Osteocyte (in vitro differentiated cells): ENCODE measurements at regions not wholly inside any gene's neighbourhood (a gene's known extent, or its start where the extent isn't known, plus 50 kb on each side); places are given as distances from the start of the nearest gene placed in this dataset.

ENCODE experiments used
- DNase-seq: peaks from one replicate; pipeline ENCODE4 v3.0.0; 2021; ENCODE audit warnings: mixed read lengths; ENCODE audit not compliant: unreplicated experiment; ENCODE audit errors: extremely low spot score
- H3K27ac Mint-ChIP-seq: one replicate; pipeline ENCODE4 v1.8.0; 2021; ENCODE audit warnings: mild to moderate bottlenecking, mixed read lengths; ENCODE audit not compliant: unreplicated experiment
- H3K27me3 Mint-ChIP-seq: one replicate; pipeline ENCODE4 v1.8.0; 2021; ENCODE audit warnings: mixed read lengths; ENCODE audit not compliant: unreplicated experiment
- H3K36me3 Mint-ChIP-seq: one replicate; pipeline ENCODE4 v1.8.0; 2021; ENCODE audit warnings: mixed read lengths; ENCODE audit not compliant: unreplicated experiment
- H3K4me1 Mint-ChIP-seq: one replicate; pipeline ENCODE4 v1.8.0; 2021; ENCODE audit warnings: mixed read lengths; ENCODE audit not compliant: unreplicated experiment
- H3K4me3 Mint-ChIP-seq: one replicate; pipeline ENCODE4 v1.8.0; 2021; ENCODE audit warnings: mild to moderate bottlenecking, moderate library complexity, mixed read lengths; ENCODE audit not compliant: unreplicated experiment
- H3K9me3 Mint-ChIP-seq: one replicate; pipeline ENCODE4 v1.8.0; 2021; ENCODE audit warnings: mixed read lengths; ENCODE audit not compliant: unreplicated experiment
- TF ChIP-seq, protein P1 (sequence below): fragments of 200-600 bp; sonication (generic); IDR thresholded peaks from 2 replicates; pipeline ENCODE4 v1.5.0; 2021; ENCODE audit warnings: antibody characterized with exemption, mild to moderate bottlenecking, moderate library complexity

DNA sequence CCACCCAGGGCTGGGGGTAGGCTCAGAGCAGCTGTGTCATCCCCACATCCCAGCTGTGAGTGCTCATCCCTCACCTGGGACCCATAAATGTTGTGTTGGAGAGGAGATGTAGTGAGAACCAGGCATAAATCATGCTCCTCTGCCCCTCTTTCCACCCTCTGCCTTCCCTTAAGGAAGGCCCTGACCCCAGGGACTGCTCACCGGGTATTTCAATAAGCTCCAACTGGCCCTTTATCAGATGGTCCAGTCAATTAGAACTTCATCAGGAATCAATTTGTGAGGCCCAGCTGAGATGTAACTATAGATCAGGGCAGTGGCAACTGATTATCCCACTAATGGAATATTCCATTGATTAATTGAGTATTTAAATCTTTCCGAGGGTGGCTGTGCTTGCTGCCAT is 50.8 kb upstream of the NTRK3 start:
- TF ChIP-seq, protein P1, sequence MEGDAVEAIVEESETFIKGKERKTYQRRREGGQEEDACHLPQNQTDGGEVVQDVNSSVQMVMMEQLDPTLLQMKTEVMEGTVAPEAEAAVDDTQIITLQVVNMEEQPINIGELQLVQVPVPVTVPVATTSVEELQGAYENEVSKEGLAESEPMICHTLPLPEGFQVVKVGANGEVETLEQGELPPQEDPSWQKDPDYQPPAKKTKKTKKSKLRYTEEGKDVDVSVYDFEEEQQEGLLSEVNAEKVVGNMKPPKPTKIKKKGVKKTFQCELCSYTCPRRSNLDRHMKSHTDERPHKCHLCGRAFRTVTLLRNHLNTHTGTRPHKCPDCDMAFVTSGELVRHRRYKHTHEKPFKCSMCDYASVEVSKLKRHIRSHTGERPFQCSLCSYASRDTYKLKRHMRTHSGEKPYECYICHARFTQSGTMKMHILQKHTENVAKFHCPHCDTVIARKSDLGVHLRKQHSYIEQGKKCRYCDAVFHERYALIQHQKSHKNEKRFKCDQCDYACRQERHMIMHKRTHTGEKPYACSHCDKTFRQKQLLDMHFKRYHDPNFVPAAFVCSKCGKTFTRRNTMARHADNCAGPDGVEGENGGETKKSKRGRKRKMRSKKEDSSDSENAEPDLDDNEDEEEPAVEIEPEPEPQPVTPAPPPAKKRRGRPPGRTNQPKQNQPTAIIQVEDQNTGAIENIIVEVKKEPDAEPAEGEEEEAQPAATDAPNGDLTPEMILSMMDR = no peak
- H3K36me3 Mint-ChIP-seq = no peaks in the 10 kb centered on the region
- H3K27me3 Mint-ChIP-seq = no peaks in the 10 kb centered on the region
- H3K27ac Mint-ChIP-seq = no peak overlapping the region
- no peak overlapping the region for H3K4me3 Mint-ChIP-seq
- no peaks in the 10 kb centered on the region for H3K9me3 Mint-ChIP-seq
- no peak for DNase-seq
- H3K4me1 Mint-ChIP-seq = no peaks in the 10 kb centered on the region
